B cell (primary cell): ENCODE measurements at regions not wholly inside any gene's neighbourhood (a gene's known extent, or its start where the extent isn't known, plus 50 kb on each side); places are given as distances from the start of the nearest gene placed in this dataset.

Experiments
- EZH2 ChIP-seq: IDR thresholded peaks from 2 replicates; pipeline ENCODE4 v1.6.1; 2012; ENCODE audit warnings: borderline replicate concordance, low read depth, mild to moderate bottlenecking, moderate library complexity, low read length; ENCODE audit not compliant: insufficient read depth, poor library complexity, severe bottlenecking
- TF ChIP-seq, protein P1 (sequence below): fragments of 200-600 bp; IDR thresholded peaks from one replicate; pipeline ENCODE4 v1.8.0; 2022; ENCODE audit warnings: antibody characterized with exemption, mild to moderate bottlenecking

DNA sequence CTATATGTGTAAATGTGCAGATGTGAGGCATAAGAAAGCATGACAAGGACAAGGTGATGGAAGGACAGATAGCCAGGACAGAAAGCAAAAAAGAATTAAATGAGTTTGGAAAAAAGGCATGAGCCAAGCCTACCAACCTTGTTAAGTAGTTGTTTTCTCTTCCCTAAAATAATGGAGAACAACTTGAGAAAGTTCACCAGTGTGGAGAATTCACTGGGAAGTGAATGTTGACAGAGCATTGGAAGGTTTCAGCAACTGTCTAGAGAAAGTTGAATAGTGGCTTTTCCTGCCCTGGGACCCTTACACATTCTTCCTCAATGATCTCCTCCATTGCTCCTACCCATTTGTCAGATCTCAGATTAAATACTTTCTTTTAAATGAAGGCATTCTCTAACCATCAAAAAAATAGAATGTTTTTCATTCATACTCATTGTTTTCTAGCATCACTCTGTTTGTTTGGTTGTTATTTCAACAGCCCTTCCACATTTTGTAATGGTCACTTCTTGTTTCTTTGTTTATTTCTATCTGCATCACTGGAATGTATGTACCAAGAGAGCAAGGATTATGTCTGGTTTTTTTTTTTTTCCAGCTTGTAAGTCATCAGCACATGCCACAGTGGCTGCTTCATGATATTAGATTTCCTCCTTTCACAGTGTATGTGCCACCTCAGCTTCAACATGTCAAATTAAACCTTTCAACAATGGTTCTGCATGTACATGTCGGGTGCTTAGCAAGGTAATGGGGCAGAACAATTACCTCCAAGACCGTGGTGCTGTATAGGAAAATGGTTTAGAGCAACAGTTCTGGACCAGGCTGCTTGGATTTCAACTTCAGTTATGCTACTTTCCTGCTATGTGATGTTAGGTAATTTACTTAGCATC is 586.0 kb upstream of the VRK2 start:
- TF ChIP-seq, protein P1, sequence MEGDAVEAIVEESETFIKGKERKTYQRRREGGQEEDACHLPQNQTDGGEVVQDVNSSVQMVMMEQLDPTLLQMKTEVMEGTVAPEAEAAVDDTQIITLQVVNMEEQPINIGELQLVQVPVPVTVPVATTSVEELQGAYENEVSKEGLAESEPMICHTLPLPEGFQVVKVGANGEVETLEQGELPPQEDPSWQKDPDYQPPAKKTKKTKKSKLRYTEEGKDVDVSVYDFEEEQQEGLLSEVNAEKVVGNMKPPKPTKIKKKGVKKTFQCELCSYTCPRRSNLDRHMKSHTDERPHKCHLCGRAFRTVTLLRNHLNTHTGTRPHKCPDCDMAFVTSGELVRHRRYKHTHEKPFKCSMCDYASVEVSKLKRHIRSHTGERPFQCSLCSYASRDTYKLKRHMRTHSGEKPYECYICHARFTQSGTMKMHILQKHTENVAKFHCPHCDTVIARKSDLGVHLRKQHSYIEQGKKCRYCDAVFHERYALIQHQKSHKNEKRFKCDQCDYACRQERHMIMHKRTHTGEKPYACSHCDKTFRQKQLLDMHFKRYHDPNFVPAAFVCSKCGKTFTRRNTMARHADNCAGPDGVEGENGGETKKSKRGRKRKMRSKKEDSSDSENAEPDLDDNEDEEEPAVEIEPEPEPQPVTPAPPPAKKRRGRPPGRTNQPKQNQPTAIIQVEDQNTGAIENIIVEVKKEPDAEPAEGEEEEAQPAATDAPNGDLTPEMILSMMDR: no peak
- TF ChIP-seq EZH2: no peak
